ENCODE measurements at regions not wholly inside any gene's neighbourhood (a gene's known extent, or its start where the extent isn't known, plus 50 kb on each side); places are given as distances from the start of the nearest gene placed in this dataset.

DNA sequence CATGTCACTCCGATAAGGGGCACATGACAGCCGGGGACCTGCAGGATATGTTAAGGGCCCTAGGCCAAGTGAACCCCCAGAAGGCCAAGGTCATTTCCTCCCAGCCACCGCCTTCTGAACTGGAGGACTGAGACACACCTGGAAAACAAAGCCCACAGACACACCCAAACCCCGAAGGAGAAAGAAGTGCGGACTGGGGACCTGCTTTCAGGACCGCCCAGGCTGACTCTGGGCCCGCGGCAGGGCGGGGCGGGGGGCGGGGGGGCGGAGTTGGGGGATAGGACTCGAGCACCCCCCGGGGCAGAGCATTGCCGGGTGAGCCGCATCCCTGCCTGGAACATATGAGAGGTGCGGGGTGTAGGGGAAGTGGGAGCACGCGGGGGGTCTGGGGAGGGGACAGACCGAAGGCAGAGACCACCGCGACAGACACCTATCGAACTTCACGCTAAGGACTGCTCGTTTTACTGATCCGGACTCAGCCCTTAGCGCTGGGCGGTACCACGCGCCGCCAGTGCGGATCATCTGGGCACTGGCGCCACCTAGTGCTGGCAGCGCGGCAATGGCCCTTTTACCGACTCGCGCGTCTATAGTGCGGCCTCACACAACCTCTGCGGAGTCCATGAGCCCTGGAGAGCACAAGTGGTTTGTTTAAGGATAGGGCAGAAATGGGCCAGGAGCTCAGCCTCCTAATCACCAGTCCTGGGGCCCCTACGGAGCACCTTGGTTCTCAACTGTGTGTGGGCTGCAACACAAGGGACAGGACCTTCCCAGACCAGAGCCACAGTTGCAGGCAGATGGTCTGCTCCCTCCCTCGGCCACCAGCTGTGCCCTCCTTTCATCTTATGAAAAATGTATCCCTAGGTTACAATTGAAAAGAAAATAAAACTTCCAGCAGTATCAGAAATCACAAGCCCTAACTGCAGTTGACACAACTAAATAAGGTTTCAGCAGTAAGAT is 157.6 kb downstream of the HERPUD2 start:
- DNase-seq (ENCODE audit: low read depth in 2 of 3, low spot score in 2 of 3), result peak; percentile 59 to 67 (median 62)

DNA sequence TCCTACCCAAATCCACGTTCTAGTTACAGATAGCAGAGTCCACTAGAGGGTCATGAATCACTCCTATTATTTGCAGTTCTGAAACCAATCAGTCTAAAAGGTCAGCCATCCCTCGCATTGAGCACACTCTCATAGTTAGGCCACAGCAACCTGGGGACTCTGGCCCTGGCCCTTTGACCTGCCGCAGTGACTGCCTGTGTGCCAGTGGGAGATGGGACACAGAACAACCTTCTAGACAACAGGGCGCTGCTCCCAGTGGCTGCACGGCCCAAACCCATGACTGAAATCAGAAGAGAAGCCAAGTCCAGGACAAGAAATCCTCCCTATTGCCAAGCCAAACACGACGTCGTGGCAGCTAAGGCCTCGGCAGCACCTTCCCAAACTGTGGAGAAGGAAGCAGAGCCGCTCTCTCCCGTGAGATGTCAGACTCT is 158.5 kb downstream of the HERPUD2 start:
- no peak for DNase-seq (ENCODE audit: low read depth in 2 of 3, low spot score in 2 of 3)

GRCh38 chr7:35533902-35534301 is 161.0 kb downstream of the HERPUD2 start:
- DNase-seq (ENCODE audit: low read depth in 2 of 3, low spot score in 2 of 3), result no peak

- DNase-seq (ENCODE audit: low read depth in 2 of 3, low spot score in 2 of 3), result no peak
Measured at GRCh38 chr7:35530124-35531109, 164.5 kb downstream of the HERPUD2 start.

DNA sequence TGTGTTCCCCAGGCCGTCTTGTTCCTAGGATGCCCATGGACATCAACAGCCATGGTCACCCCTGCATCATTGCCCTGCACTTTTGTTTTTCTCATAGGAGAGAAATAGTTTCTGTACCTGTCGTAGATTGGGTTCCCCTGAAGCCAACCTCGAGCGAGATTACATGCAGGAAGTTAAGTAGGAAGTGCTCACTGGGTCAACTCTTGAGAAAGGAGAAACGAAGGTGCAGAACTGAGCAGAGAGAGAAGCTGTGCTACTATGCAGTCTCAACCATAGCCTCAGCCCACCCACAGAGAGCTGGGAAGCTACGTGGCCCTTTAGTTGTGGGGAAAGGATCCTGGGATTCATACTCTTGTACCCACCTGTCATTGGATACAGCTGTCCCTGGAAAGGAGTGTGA is 165.2 kb downstream of the HERPUD2 start:
- no peak for DNase-seq (ENCODE audit: low read depth in 2 of 3, low spot score in 2 of 3)

- DNase-seq (ENCODE audit: low read depth in 2 of 3, low spot score in 2 of 3), result no peak
Measured at GRCh38 chr7:35528381-35528977, 166.5 kb downstream of the HERPUD2 start.

DNA sequence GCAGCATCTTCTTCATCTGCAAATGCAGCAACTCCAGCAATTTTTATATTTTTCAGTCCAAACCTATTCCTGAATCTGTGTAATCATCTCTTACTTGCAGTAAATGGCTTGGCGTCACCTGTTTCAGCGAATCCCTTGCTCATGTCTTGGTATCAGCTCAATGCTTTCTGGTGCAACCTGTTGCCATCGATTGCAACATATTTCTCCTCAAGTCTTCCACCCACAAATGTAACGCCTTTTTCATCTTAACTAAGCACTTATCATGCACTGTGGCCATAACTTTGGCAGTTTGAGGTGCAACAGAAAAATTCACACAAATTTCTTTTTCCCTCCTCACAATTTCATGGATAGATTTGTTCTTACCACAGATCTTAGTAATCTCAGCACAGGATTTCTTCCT is 168.3 kb downstream of the HERPUD2 start:
- DNase-seq (ENCODE audit: low read depth in 2 of 3, low spot score in 2 of 3), result no peak

DNA sequence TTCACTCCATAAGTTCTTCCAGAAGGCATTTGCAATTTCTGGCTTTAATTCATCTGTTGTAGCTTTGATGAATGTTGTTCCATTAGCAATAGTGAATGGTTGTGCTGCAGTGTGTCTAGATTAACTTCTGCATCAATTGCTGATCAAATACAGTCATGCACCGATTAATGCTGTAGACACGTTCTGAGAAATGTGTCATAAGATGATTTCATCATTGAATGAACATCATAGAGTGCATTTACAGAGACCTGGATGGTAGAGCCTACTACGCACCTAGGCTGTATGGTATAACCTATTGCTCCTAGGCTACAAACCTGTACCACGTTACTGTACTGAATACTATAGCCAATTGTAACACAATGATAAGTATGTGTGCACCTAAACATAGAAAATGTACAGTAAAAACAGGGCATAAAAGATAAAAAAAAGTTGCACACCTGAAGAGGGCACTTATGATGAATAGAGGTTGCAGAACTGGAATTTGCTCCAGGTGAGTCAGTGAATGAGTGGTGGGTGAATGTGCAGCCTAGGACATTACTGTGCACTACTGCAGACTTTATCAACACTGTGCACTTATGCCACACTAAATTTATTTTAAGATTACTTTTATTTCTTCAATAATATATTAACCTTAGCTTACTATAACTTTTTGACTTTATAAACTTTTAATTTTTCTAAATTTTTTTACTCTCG is 170.7 kb downstream of the HERPUD2 start:
- DNase-seq (ENCODE audit: low read depth in 2 of 3, low spot score in 2 of 3), result no peak

DNA sequence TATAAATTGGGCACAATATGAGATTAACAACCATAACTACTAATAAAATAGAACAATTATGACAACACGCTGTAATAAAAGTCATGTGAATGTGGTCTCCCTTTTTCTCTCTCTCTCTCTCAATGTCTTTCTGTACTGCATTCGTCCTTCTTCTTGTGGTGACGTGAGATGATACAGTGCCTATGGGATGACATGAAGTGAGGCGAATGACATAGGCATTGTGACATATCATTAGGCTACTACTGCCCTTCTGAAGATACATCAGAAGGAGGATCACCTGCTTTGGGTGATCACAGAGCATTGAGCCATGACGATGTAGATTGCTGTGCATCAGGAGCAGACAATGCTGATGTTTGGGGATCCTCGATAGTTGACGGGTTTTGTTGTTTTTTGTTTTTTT is 171.6 kb downstream of the HERPUD2 start:
- DNase-seq (ENCODE audit: low read depth in 2 of 3, low spot score in 2 of 3), result no peak

DNA sequence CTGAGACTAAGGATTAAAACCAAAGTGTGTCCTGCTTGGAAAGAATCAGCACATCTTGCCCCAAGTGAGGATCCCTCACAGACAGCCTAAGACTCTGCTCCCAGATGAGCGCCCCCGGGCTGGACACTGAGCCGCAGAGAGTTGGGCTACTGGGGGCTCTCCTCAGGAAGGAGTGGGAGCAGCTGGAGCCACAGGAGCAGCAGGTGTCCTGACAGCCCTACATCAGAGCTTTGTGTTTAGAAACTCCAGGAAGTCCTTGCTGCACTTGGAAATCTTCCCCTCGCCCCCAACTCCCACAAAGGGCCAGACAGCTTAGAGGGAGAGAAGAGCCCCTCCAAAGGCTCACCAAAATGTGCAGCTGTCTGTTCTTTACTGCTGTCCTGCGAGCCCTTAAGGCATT is 172.2 kb downstream of the HERPUD2 start:
- no peak for DNase-seq (ENCODE audit: low read depth in 2 of 3, low spot score in 2 of 3)

DNA sequence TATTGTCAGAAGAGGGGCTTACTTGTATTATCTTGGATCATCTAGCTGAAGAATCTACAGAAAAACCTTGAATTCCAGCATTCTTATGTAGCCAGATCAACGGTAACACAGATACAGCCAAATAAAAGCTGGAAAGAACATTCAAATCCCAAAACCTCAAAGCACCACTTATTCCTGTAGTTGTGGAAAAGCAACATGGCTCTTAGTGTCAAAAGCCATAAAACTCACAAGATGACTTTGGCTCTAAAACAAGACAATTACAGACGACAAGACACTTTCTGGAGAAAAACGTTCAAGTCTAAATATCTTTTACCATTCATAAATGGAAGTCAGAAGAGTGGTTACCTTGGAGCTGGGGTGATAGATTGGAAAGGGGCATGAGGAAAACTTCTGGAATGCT is 173.0 kb downstream of the HERPUD2 start:
- no peak for DNase-seq (ENCODE audit: low read depth in 2 of 3, low spot score in 2 of 3)

DNA sequence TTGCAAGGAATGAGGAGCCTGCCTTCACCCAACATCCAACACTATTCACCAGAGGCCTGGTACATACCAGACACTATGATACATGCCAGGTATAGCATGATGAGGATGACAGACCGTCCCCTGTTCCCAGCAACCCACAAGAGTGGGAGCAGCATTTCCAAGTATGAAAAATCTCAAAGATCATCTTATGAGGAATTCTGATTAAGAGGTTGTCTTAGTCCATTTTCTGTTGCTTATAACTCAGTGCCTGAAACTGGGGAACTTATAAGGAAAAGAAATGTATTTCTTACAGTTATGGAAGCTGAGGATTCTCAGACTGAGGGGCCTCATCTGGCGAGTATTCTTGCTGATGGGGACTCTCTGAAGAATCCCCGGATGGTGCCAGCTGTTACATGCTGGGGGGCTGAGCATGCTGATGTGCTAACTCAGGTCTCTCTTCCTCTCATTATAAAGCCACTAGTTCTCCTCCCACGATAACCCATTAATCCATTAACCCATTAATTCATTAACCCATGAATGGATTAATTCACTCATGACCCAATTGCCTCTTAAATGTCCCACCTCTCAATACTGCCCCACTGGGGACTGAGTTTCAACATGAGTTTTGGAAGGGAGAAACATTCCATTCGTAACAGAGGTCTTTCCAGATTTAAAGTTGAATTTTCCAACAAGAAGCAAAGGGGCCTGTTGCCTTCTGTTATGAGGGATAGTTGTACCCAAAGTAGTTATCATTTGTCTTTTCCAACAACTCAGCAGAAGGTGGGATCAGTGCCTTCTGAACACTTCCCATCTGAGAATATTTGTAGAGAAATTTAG is 173.9 kb downstream of the HERPUD2 start:
- no peak for DNase-seq (ENCODE audit: low read depth in 2 of 3, low spot score in 2 of 3)

DNA sequence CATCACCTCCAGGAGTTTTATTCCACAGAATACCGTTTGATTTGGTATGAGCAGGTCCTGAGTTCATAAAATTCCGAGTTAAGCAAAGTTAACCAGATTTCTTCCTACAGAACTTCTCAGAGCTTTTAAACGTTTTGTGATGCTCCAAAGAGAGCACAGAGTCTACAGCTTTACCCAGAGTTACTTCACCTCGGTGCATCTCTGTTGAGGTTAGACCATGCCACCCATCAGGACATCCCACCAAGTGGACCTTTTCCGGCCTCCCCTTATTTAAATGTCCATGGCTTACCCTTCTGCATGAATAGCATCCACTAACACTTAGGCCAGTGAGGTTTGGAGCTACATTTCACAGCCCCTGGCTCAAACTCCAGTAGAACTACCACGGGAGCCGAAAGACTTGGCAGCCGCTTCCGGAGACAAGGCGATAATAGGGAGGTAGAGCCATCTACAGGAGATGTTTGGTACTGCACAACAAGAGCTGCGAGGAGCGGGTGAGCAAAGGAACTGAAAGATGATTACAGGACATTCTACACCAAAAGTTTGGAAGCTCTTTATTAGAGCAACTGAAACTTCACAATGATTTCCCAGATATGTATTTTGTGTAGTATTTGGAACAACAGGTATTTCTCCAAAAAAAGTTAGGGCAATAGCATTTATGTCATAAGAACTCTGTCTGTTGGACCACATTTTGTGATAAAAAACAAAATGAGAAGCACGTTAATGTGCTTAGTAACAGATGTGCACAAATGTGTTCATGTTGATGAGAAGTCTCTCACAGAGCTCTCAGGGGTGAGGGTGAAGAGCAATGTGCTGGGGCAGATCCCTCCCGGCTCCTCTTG is 174.7 kb downstream of the HERPUD2 start:
- peak in 2 of 3 experiments; percentile 12 to 41 for DNase-seq (ENCODE audit: low read depth in 2 of 3, low spot score in 2 of 3)

DNA sequence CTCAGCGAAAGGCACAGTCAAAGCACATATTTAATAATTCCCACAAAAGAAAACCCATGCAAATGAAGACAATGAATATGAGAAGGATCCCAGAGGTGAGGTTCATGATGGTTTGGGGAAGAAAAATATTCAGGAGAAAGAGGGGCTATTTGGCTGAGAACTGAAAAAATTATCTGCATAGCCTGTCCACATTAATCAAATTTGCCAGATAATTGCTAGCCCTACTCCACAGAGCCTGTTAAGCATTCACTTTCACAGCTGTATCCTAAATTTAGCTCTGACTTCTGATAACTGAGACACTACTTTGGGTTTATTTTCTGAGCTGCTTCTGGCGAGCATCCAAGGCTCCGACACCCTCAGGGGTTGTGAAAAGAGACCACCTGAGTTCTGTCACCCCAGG is 176.2 kb downstream of the HERPUD2 start:
- DNase-seq (ENCODE audit: low read depth in 2 of 3, low spot score in 2 of 3), result no peak

GRCh38 chr7:35516498-35516897 is 178.4 kb downstream of the HERPUD2 start:
- no peak for DNase-seq (ENCODE audit: low read depth in 2 of 3, low spot score in 2 of 3)

GRCh38 chr7:35513828-35514227 is 181.1 kb downstream of the HERPUD2 start:
- DNase-seq (ENCODE audit: low read depth in 2 of 3, low spot score in 2 of 3), result no peak

DNA sequence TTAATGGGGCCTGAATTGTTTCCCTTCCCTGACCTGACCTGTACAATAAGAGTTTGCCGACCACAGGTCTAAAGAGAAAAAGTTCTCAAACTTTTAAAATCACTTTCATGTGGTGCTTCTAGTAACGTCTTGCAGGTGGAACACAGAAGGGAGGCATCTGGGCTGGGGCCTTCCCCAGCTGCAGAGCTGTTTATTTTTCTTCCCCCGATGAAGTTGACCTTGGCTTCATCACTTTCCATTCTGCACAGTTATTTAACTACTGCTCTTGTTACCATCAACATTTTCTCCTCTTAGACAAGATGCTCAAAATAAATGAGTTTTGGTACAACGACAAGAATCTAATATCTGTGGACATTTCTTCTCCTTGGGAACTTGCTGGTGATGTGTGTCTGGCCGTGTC is 181.7 kb downstream of the HERPUD2 start:
- no peak for DNase-seq (ENCODE audit: low read depth in 2 of 3, low spot score in 2 of 3)

DNA sequence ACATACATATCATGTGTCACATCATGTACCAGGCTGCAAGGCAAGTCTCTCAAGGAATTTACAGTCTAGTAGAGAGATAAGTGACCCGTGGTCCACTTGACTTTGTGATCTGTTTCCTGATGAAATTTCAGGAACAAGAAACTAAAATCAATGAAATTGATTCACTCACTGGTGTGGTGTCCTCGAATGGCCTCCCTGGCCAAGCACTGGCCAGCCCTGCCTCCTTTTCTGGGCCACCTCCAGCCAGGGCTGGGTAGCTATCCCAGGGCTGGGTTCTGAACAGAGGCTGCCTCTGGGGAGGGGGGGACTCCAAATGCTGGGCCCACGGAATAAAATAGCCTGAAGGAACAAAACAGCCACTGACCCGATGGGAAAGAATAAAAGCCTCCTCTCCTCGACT is 182.2 kb downstream of the HERPUD2 start:
- no peak for DNase-seq (ENCODE audit: low read depth in 2 of 3, low spot score in 2 of 3)
